CD14-positive monocyte (primary cell): ENCODE measurements at regions not wholly inside any gene's neighbourhood (a gene's known extent, or its start where the extent isn't known, plus 50 kb on each side); places are given as distances from the start of the nearest gene placed in this dataset.

Experiments used
- DNase-seq, 3 donors: peaks; one replicate each; pipeline ENCODE4 v3.0.0-alpha.2; 2011 to 2022
- H2AFZ ChIP-seq: 2 replicates; pipeline ENCODE4 v1.6.0; 2012; ENCODE audit warnings: mild to moderate bottlenecking, low read depth, low read length, inconsistent platforms; ENCODE audit not compliant: insufficient read depth, poor library complexity, severe bottlenecking
- H3K27ac ChIP-seq, 2 donors: 1 replicate in 1 of 2; 2 replicates in 1 of 2; pipeline ENCODE4 v1.5.1; 2012 to 2013; ENCODE audit warnings: low read length in 2 of 2, control low read depth in 1 of 2, inconsistent platforms in 1 of 2, low read depth in 1 of 2, mild to moderate bottlenecking in 1 of 2
- H3K27me3 ChIP-seq, 2 donors: one replicate each; pipeline versions ENCODE4 v1.6.0 to v1.6.1; 2011 to 2013; ENCODE audit warnings: low read length in 2 of 2; ENCODE audit not compliant: control insufficient read depth in 2 of 2, insufficient read depth in 2 of 2
- H3K36me3 ChIP-seq, 2 donors: replicated peaks in 1 of 2; 1 replicate in 1 of 2; 2 replicates in 1 of 2; pipeline versions ENCODE4 v1.5.1 to v1.6.1; 2012 to 2013; ENCODE audit warnings: low read length in 2 of 2, control low read depth in 1 of 2, inconsistent platforms in 1 of 2, mild to moderate bottlenecking in 1 of 2; ENCODE audit not compliant: insufficient read depth in 2 of 2, control insufficient read depth in 1 of 2
- H3K4me1 ChIP-seq, 2 donors: 1 replicate in 1 of 2; 2 replicates in 1 of 2; pipeline versions ENCODE4 v1.5.1 to v1.6.1; 2012 to 2013; ENCODE audit warnings: low read length in 2 of 2, control low read depth in 1 of 2, inconsistent platforms in 1 of 2, mild to moderate bottlenecking in 1 of 2, moderate library complexity in 1 of 2; ENCODE audit not compliant: insufficient read depth in 2 of 2, control insufficient read depth in 1 of 2
- H3K4me2 ChIP-seq: replicated peaks from 2 replicates; pipeline ENCODE3; 2012; ENCODE audit warnings: low read length, moderate library complexity, mild to moderate bottlenecking; ENCODE audit not compliant: poor library complexity, severe bottlenecking; ENCODE audit errors: extremely low read depth
- H3K4me3 ChIP-seq, 3 experiments: fragments of 200-600 bp in 1 of 3; sonication (generic) in 1 of 3; replicated peaks in 1 of 3; 1 replicate in 2 of 3; 2 replicates in 1 of 3; pipeline ENCODE4 v1.5.1; 2011 to 2013; ENCODE audit warnings: low read length in 3 of 3, mild to moderate bottlenecking in 3 of 3, control low read depth in 2 of 3, low read depth in 2 of 3, inconsistent platforms in 1 of 3, moderate library complexity in 1 of 3
- H3K79me2 ChIP-seq: 2 replicates; pipeline ENCODE4 v1.6.0; 2012; ENCODE audit warnings: mild to moderate bottlenecking, control low read depth, inconsistent platforms, low read length, moderate library complexity; ENCODE audit not compliant: insufficient read depth
- H3K9ac ChIP-seq: 2 replicates; pipeline ENCODE4 v1.6.0; 2017; ENCODE audit warnings: low read length, mild to moderate bottlenecking; ENCODE audit not compliant: insufficient read depth, poor library complexity, severe bottlenecking
- H3K9me3 ChIP-seq, 2 donors: replicated peaks in 1 of 2; 1 replicate in 1 of 2; 2 replicates in 1 of 2; pipeline versions ENCODE4 v1.5.1 to v1.6.1; 2012 to 2013; ENCODE audit warnings: low read length in 2 of 2, control low read depth in 1 of 2; ENCODE audit not compliant: control insufficient read depth in 1 of 2, insufficient read depth in 1 of 2
- H4K20me1 ChIP-seq: 2 replicates; pipeline ENCODE4 v1.6.0; 2012; ENCODE audit warnings: mild to moderate bottlenecking, low read length, control low read depth, moderate library complexity; ENCODE audit not compliant: insufficient read depth
- H3K27ac Mint-ChIP-seq, 7 donors: one replicate each; pipeline ENCODE4 v1.8.0; 2020; ENCODE audit warnings: mild to moderate bottlenecking in 7 of 7, mixed read lengths in 7 of 7, moderate library complexity in 6 of 7, inconsistent platforms in 2 of 7
- H3K27me3 Mint-ChIP-seq, 3 donors: one replicate each; pipeline ENCODE4 v1.8.0; 2021 to 2022; ENCODE audit warnings: low read depth in 3 of 3, mild to moderate bottlenecking in 3 of 3, mixed read lengths in 3 of 3, moderate library complexity in 3 of 3, inconsistent platforms in 1 of 3
- H3K36me3 Mint-ChIP-seq, 2 donors: one replicate each; pipeline ENCODE4 v1.8.0; 2020; ENCODE audit warnings: mixed read lengths in 2 of 2, inconsistent platforms in 1 of 2, mild to moderate bottlenecking in 1 of 2
- H3K4me1 Mint-ChIP-seq: one replicate; pipeline ENCODE4 v1.8.0; 2020; ENCODE audit warnings: mild to moderate bottlenecking, mixed read lengths
- H3K4me3 Mint-ChIP-seq, 2 donors: one replicate each; pipeline ENCODE4 v1.8.0; 2020; ENCODE audit warnings: mild to moderate bottlenecking in 2 of 2, mixed read lengths in 2 of 2, moderate library complexity in 1 of 2
- H3K9me3 Mint-ChIP-seq, 7 donors: one replicate each; pipeline ENCODE4 v1.8.0; 2020 to 2022; ENCODE audit warnings: mixed read lengths in 7 of 7, mild to moderate bottlenecking in 6 of 7, moderate library complexity in 6 of 7, inconsistent platforms in 2 of 7
- WGBS: methylation state at CpG from one replicate; pipeline ENCODE4 v1.1.5; 2013; ENCODE audit warnings: missing lambda C conversion rate; ENCODE audit not compliant: insufficient coverage; 5-methylcytosine and 5-hydroxymethylcytosine counted together
- intact Hi-C, 2 donors: fragments of 100-400 bp; cut with micrococcal nuclease; formaldehyde crosslinking; loops; one replicate each; pipeline versions ENCODE4 v1.15.0 to v1.15.1; 2023
- TF ChIP-seq, protein P1 (sequence below): fragments of 200-600 bp; IDR thresholded peaks from one replicate; pipeline ENCODE4 v1.8.0; 2022; ENCODE audit warnings: antibody characterized with exemption, mild to moderate bottlenecking

DNA sequence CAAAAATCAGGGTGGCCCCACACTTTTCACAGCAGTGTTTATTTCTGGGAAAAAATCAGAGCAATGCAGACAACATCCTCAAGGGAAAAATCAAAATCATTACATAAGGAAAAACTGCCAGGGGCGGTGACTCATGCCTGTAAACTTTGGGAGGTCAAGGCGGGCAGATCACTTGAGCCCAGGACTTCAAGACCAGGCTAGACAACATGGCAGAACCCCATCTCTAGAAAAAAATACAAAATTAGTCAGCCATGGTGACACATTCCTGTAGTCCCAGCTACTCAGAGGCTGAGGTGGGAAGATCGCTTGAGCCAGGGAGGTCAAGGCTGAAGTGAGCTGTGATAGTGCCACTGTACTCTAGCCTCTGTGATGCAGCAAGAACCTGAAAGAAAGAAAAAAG, 102.8 kb downstream of the NAF1 start:
- H3K4me1 ChIP-seq: no peaks in the 10 kb centered on the region
- no peaks in the 10 kb centered on the region for H3K36me3 Mint-ChIP-seq
- H3K9me3 ChIP-seq: no peaks in the 10 kb centered on the region
- intact Hi-C loops: no loop called here
- no peaks in the 10 kb centered on the region for H4K20me1 ChIP-seq
- peaks cover 0 to 18% (median 2%) of the 10 kb centered on the region in 7 donors for H3K9me3 Mint-ChIP-seq
- 94% methylated on average over 2 of the region's 3 CpGs for WGBS
- H3K27ac ChIP-seq: no peak overlapping the region
- H3K4me3 Mint-ChIP-seq: no peak overlapping the region
- H3K4me2 ChIP-seq: no peak overlapping the region
- H3K9ac ChIP-seq: no peak overlapping the region
- no peak overlapping the region for H3K27ac Mint-ChIP-seq
- H3K36me3 ChIP-seq: no peaks in the 10 kb centered on the region
- H3K79me2 ChIP-seq: no peaks in the 10 kb centered on the region
- no peaks in the 10 kb centered on the region for H3K27me3 ChIP-seq
- TF ChIP-seq, protein P1, sequence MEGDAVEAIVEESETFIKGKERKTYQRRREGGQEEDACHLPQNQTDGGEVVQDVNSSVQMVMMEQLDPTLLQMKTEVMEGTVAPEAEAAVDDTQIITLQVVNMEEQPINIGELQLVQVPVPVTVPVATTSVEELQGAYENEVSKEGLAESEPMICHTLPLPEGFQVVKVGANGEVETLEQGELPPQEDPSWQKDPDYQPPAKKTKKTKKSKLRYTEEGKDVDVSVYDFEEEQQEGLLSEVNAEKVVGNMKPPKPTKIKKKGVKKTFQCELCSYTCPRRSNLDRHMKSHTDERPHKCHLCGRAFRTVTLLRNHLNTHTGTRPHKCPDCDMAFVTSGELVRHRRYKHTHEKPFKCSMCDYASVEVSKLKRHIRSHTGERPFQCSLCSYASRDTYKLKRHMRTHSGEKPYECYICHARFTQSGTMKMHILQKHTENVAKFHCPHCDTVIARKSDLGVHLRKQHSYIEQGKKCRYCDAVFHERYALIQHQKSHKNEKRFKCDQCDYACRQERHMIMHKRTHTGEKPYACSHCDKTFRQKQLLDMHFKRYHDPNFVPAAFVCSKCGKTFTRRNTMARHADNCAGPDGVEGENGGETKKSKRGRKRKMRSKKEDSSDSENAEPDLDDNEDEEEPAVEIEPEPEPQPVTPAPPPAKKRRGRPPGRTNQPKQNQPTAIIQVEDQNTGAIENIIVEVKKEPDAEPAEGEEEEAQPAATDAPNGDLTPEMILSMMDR: no peak
- peaks cover 0 to 2% (median 0%) of the 10 kb centered on the region in 3 donors for H3K27me3 Mint-ChIP-seq
- no peaks in the 10 kb centered on the region for H3K4me1 Mint-ChIP-seq
- no peak overlapping the region for H3K4me3 ChIP-seq
- no peak for DNase-seq
- H2AFZ ChIP-seq: no peak overlapping the region

DNA sequence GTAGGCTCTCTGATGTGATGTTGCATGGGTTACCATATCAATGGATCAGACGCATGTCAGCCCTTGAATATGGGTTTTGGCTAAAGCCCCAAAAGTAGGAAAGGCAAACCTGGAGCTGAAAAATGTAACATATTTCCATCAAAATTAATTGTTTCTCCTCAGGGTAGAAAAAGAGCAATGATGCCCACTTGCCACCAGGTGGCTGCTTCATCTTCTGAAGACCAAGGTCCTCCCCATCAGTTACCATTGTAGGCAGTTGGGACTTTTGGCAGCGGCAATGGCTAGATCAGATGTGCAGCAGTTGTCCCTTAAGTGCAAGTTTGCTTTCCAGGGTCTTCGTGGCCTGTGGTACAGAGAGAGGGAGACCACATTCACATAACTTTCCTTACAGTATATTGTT, 118.2 kb downstream of the NAF1 start:
- intact Hi-C loops: no loop called here
- Mint-ChIP-seq H3K27ac (no peak overlapping the region), H3K4me1 (peaks cover 1% of the 10 kb centered on the region), H3K4me3 (no peak overlapping the region), H3K9me3 (no peaks in the 10 kb centered on the region), H3K36me3 (no peaks in the 10 kb centered on the region), H3K27me3 (peaks cover 2 to 4% (median 2%) of the 10 kb centered on the region in 3 donors)
- Histone ChIP-seq H3K4me3 (no peak overlapping the region), H3K27ac (no peak overlapping the region), H3K4me2 (no peak overlapping the region), H4K20me1 (no peaks in the 10 kb centered on the region), H2AFZ (no peak overlapping the region), H3K4me1 (no peaks in the 10 kb centered on the region), H3K9me3 (no peaks in the 10 kb centered on the region), H3K9ac (no peak overlapping the region), H3K27me3 (no peaks in the 10 kb centered on the region), H3K36me3 (no peaks in the 10 kb centered on the region), H3K79me2 (no peaks in the 10 kb centered on the region)
- TF ChIP-seq, protein P1: no peak
- WGBS: no CpG with 5 or more reads among the region's 3 CpGs
- DNase-seq: no peak
